ENCODE measurements at regions not wholly inside any gene's neighbourhood (a gene's known extent, or its start where the extent isn't known, plus 50 kb on each side); places are given as distances from the start of the nearest gene placed in this dataset.

- H4K20me1 ChIP-seq (ENCODE audit: control insufficient read depth, extremely low read depth, insufficient read depth, low read length) = no peaks in the 10 kb centered on the region
- DNase-seq (ENCODE audit: low read depth, low spot score) = no peak
- no peak for FAIRE-seq
- no peaks in the 10 kb centered on the region for H3K79me2 ChIP-seq (ENCODE audit: control insufficient read depth, insufficient read depth, low read length)
- no peaks in the 10 kb centered on the region for H3K36me3 ChIP-seq (ENCODE audit: control insufficient read depth in 2 of 2, extremely low read depth in 1 of 2, insufficient read depth in 2 of 2, low read length in 2 of 2)
- H3K9me1 ChIP-seq (ENCODE audit: control insufficient read depth, extremely low read depth, insufficient read depth, low read length) = no peaks in the 10 kb centered on the region
- H2AFZ ChIP-seq (ENCODE audit: control insufficient read depth, low read length) = no peak overlapping the region
- no peaks in the 10 kb centered on the region for H3K9me3 ChIP-seq (ENCODE audit: control insufficient read depth, low read depth, low read length)
- no peak overlapping the region for H3K27ac ChIP-seq (ENCODE audit: control insufficient read depth, insufficient read depth, low read length)
- TF ChIP-seq EZH2 (IDR thresholded peaks at IDR 0.05; ENCODE audit: low read length) = no peak
- no peak for TF ChIP-seq CTCF (optimal IDR thresholded peaks at IDR 0.05 in 1 of 3, IDR thresholded peaks at IDR 0.05 in 1 of 3, conservative IDR thresholded peaks at IDR 0.05 in 1 of 3; ENCODE audit: extremely low read depth in 1 of 3, insufficient read depth in 2 of 3, low read length in 3 of 3)
- dilution Hi-C loops (cut with MboI; ENCODE audit: extremely low pct_ligation_motif_present, low sequenced_read_pairs) = no loop called here
- H3K4me3 ChIP-seq (ENCODE audit: control insufficient read depth in 2 of 3, extremely low read depth in 1 of 3, insufficient read depth in 2 of 3, low read depth in 1 of 3, low read length in 3 of 3) = no peak overlapping the region
- no peaks in the 10 kb centered on the region for H3K4me1 ChIP-seq (ENCODE audit: control insufficient read depth, extremely low read depth, insufficient read depth, low read length)
- no peak overlapping the region for H3K9ac ChIP-seq (ENCODE audit: control insufficient read depth, extremely low read depth, insufficient read depth, low read length)
- no peaks in the 10 kb centered on the region for H3K27me3 ChIP-seq (ENCODE audit: control insufficient read depth, extremely low read depth, insufficient read depth, low read length)
- no peak overlapping the region for H3K4me2 ChIP-seq (ENCODE audit: control insufficient read depth, extremely low read depth, insufficient read depth, low read depth, low read length)
Observed at GRCh38 chr1:191697556-191697955, 460.7 kb upstream of the RGS18 start.

GRCh38 chr1:191698246-191698645 lies 460.0 kb upstream of the RGS18 start:
- Histone ChIP-seq H3K4me2 (ENCODE audit: control insufficient read depth, extremely low read depth, insufficient read depth, low read depth, low read length) (no peak overlapping the region), H3K9me3 (ENCODE audit: control insufficient read depth, low read depth, low read length) (no peaks in the 10 kb centered on the region), H3K27ac (ENCODE audit: control insufficient read depth, insufficient read depth, low read length) (no peak overlapping the region), H3K36me3 (ENCODE audit: control insufficient read depth in 2 of 2, extremely low read depth in 1 of 2, insufficient read depth in 2 of 2, low read length in 2 of 2) (no peaks in the 10 kb centered on the region), H3K27me3 (ENCODE audit: control insufficient read depth, extremely low read depth, insufficient read depth, low read length) (no peaks in the 10 kb centered on the region), H2AFZ (ENCODE audit: control insufficient read depth, low read length) (no peak overlapping the region), H3K79me2 (ENCODE audit: control insufficient read depth, insufficient read depth, low read length) (no peaks in the 10 kb centered on the region), H3K9me1 (ENCODE audit: control insufficient read depth, extremely low read depth, insufficient read depth, low read length) (no peaks in the 10 kb centered on the region), H3K4me1 (ENCODE audit: control insufficient read depth, extremely low read depth, insufficient read depth, low read length) (no peaks in the 10 kb centered on the region), H3K9ac (ENCODE audit: control insufficient read depth, extremely low read depth, insufficient read depth, low read length) (no peak overlapping the region), H3K4me3 (ENCODE audit: control insufficient read depth in 2 of 3, extremely low read depth in 1 of 3, insufficient read depth in 2 of 3, low read depth in 1 of 3, low read length in 3 of 3) (no peak overlapping the region), H4K20me1 (ENCODE audit: control insufficient read depth, extremely low read depth, insufficient read depth, low read length) (no peaks in the 10 kb centered on the region)
- TF ChIP-seq CTCF (optimal IDR thresholded peaks at IDR 0.05 in 1 of 3, IDR thresholded peaks at IDR 0.05 in 1 of 3, conservative IDR thresholded peaks at IDR 0.05 in 1 of 3; ENCODE audit: extremely low read depth in 1 of 3, insufficient read depth in 2 of 3, low read length in 3 of 3) = no peak
- TF ChIP-seq EZH2 (IDR thresholded peaks at IDR 0.05; ENCODE audit: low read length) = no peak
- dilution Hi-C loops (cut with MboI; ENCODE audit: extremely low pct_ligation_motif_present, low sequenced_read_pairs) = no loop called here
- FAIRE-seq = no peak
- no peak for DNase-seq (ENCODE audit: low read depth, low spot score)

Data from keratinocyte (primary cell).